Neural cell (in vitro differentiated cells): ENCODE measurements at regions not wholly inside any gene's neighbourhood (a gene's known extent, or its start where the extent isn't known, plus 50 kb on each side); places are given as distances from the start of the nearest gene placed in this dataset.

Source experiments
- EP300 ChIP-seq: fragments of 450-650 bp; conservative IDR thresholded peaks from 2 replicates; pipeline ENCODE4 v1.6.1; 2014; ENCODE audit warnings: antibody characterized with exemption, mild to moderate bottlenecking, moderate library complexity; ENCODE audit not compliant: poor library complexity, severe bottlenecking
- EZH2 ChIP-seq: fragments of 200-600, 300-800 bp; shearing (Covaris generic), sonication (generic); IDR thresholded peaks from 2 replicates; pipeline ENCODE4 v1.6.1; 2014; ENCODE audit warnings: antibody characterized with exemption, low read length, borderline replicate concordance, mild to moderate bottlenecking; ENCODE audit not compliant: insufficient read depth, poor library complexity, severe bottlenecking
- MXI1 ChIP-seq: fragments of 450-650 bp; conservative IDR thresholded peaks from 2 replicates; pipeline ENCODE4 v1.6.1; 2014; ENCODE audit warnings: antibody characterized with exemption, mild to moderate bottlenecking; ENCODE audit not compliant: poor library complexity, severe bottlenecking
- POLR2AphosphoS5 ChIP-seq: IDR thresholded peaks from 2 replicates; pipeline ENCODE4 v1.6.1; 2012
- RAD21 ChIP-seq: fragments of 450-650 bp; conservative IDR thresholded peaks from 2 replicates; pipeline ENCODE4 v1.6.1; 2014; ENCODE audit warnings: antibody characterized with exemption, mild to moderate bottlenecking, moderate library complexity
- SMC3 ChIP-seq: fragments of 450-650 bp; conservative IDR thresholded peaks from 2 replicates; pipeline ENCODE4 v1.6.1; 2014; ENCODE audit warnings: antibody characterized with exemption, mild to moderate bottlenecking, moderate library complexity; ENCODE audit not compliant: poor library complexity
- TAF1 ChIP-seq: IDR thresholded peaks from 2 replicates; pipeline ENCODE4 v1.6.1; 2012; ENCODE audit warnings: low read depth
- TF ChIP-seq, protein P1 (sequence below): fragments of 450-650 bp; IDR thresholded peaks from 2 replicates; pipeline ENCODE4 v1.5.1; 2014; ENCODE audit warnings: antibody characterized with exemption, mild to moderate bottlenecking, moderate library complexity; ENCODE audit not compliant: poor library complexity, severe bottlenecking
- TF ChIP-seq, protein P2 (sequence below): IDR thresholded peaks from 2 replicates; pipeline ENCODE4 v1.6.1; 2012; ENCODE audit warnings: borderline replicate concordance

DNA sequence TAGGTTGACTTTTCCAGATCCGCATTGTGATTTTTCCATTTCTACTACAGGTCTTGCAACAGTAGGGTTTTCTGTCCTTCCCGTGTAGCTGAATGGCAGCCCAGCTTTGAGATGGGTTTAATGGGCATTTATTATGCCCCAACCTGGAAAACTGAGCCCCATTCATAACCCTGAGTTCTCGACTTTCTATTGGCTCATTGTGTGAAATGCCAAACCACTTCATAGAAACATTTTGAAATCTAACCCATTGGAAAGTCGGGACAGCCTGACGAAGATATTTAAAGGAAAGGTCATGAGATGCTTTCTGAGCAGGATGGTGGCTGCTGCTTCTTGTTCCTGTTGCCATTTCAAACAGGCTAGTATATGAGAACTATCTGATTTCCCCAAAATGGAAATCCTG lies 203.5 kb downstream of the ZFP36L2 start:
- TF ChIP-seq, protein P1, sequence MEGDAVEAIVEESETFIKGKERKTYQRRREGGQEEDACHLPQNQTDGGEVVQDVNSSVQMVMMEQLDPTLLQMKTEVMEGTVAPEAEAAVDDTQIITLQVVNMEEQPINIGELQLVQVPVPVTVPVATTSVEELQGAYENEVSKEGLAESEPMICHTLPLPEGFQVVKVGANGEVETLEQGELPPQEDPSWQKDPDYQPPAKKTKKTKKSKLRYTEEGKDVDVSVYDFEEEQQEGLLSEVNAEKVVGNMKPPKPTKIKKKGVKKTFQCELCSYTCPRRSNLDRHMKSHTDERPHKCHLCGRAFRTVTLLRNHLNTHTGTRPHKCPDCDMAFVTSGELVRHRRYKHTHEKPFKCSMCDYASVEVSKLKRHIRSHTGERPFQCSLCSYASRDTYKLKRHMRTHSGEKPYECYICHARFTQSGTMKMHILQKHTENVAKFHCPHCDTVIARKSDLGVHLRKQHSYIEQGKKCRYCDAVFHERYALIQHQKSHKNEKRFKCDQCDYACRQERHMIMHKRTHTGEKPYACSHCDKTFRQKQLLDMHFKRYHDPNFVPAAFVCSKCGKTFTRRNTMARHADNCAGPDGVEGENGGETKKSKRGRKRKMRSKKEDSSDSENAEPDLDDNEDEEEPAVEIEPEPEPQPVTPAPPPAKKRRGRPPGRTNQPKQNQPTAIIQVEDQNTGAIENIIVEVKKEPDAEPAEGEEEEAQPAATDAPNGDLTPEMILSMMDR: no peak
- no peak for TF ChIP-seq EP300
- no peak for TF ChIP-seq EZH2
- TF ChIP-seq POLR2AphosphoS5: no peak
- no peak for TF ChIP-seq TAF1
- TF ChIP-seq SMC3: no peak
- TF ChIP-seq RAD21: no peak
- TF ChIP-seq, protein P2, sequence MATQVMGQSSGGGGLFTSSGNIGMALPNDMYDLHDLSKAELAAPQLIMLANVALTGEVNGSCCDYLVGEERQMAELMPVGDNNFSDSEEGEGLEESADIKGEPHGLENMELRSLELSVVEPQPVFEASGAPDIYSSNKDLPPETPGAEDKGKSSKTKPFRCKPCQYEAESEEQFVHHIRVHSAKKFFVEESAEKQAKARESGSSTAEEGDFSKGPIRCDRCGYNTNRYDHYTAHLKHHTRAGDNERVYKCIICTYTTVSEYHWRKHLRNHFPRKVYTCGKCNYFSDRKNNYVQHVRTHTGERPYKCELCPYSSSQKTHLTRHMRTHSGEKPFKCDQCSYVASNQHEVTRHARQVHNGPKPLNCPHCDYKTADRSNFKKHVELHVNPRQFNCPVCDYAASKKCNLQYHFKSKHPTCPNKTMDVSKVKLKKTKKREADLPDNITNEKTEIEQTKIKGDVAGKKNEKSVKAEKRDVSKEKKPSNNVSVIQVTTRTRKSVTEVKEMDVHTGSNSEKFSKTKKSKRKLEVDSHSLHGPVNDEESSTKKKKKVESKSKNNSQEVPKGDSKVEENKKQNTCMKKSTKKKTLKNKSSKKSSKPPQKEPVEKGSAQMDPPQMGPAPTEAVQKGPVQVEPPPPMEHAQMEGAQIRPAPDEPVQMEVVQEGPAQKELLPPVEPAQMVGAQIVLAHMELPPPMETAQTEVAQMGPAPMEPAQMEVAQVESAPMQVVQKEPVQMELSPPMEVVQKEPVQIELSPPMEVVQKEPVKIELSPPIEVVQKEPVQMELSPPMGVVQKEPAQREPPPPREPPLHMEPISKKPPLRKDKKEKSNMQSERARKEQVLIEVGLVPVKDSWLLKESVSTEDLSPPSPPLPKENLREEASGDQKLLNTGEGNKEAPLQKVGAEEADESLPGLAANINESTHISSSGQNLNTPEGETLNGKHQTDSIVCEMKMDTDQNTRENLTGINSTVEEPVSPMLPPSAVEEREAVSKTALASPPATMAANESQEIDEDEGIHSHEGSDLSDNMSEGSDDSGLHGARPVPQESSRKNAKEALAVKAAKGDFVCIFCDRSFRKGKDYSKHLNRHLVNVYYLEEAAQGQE: no peak
- TF ChIP-seq MXI1: no peak
